HCT116 (cell line): ENCODE measurements at regions not wholly inside any gene's neighbourhood (a gene's known extent, or its start where the extent isn't known, plus 50 kb on each side); places are given as distances from the start of the nearest gene placed in this dataset.

Experiments
- ATAC-seq: fragments of 200-7000 bp; cut with Tn5 transposase; 2 replicates; pipeline ENCODE4 v1.9.1; 2020; ENCODE audit warnings: mild to moderate bottlenecking, moderate library complexity
- BruUV-seq: library from RNA; stranded (reverse); fragments of 400-500 nt; replicated peaks from 2 replicates; lab custom pipeline; 2021; lab: Mats Ljungman, UMichigan
- CTCF ChIA-PET: fragments of 300-600 bp; sonication (Branson Sonifier 250); formaldehyde crosslinking; loops from one replicate; lab custom pipeline; 2021; ENCODE audit warnings: antibody characterized with exemption; lab: Charles Lee
- POLR2A ChIA-PET: fragments of 300-600, 350-600 bp; sonication (Branson Sonifier 250); formaldehyde crosslinking; loops from one replicate; lab custom pipeline; 2021; ENCODE audit warnings: antibody characterized with exemption; lab: Charles Lee
- RAD21 ChIA-PET, 2 experiments: fragments of 300-600 bp; sonication (Branson Sonifier 250); formaldehyde crosslinking; loops; one replicate each; lab custom pipeline; 2023; ENCODE audit warnings: low total read pairs in 2 of 2; ENCODE audit not compliant: uncharacterized antibody in 2 of 2, unreplicated experiment in 2 of 2, low non-redundant PET in 1 of 2; lab: Charles Lee
- DNase-seq: peaks from one replicate; pipeline ENCODE4 v3.0.0-alpha.2; 2010; ENCODE audit warnings: low read depth, low spot score
- H2AFZ ChIP-seq: fragments of 200-600 bp; shearing (Covaris generic), sonication (generic); 2 replicates; pipeline ENCODE4 v1.6.1; 2017; ENCODE audit warnings: low read depth, mixed run types, mixed read lengths, antibody characterized with exemption, low read length; ENCODE audit not compliant: poor library complexity, severe bottlenecking
- H3K27ac ChIP-seq: 2 replicates; pipeline ENCODE4 v1.5.1; 2012; ENCODE audit warnings: low read depth, low read length
- H3K27me3 ChIP-seq: fragments of 200-600 bp; sonication (generic); 2 replicates; pipeline ENCODE4 v1.6.1; 2016; ENCODE audit warnings: mixed run types, low read length, mixed read lengths; ENCODE audit not compliant: insufficient read depth
- H3K36me3 ChIP-seq, 2 experiments: fragments of 200-500 bp in 1 of 2; fragments of 200-600 bp in 1 of 2; sonication (Bioruptor generic) in 1 of 2; sonication (generic) in 1 of 2; 2 replicates each; pipeline versions ENCODE4 v1.5.1 to v1.6.1; 2014 to 2016; ENCODE audit warnings: low read length in 2 of 2, inconsistent platforms in 1 of 2, mixed read lengths in 1 of 2, mixed run types in 1 of 2; ENCODE audit not compliant: insufficient read depth in 2 of 2, control insufficient read depth in 1 of 2
- H3K4me1 ChIP-seq, 2 experiments: fragments of 200-600 bp in 1 of 2; sonication (generic) in 1 of 2; 2 replicates each; pipeline versions ENCODE4 v1.5.1 to v1.6.1; 2012 to 2017; ENCODE audit warnings: low read length in 2 of 2, inconsistent platforms in 1 of 2, mild to moderate bottlenecking in 1 of 2, mixed read lengths in 1 of 2, mixed run types in 1 of 2, moderate library complexity in 1 of 2; ENCODE audit not compliant: insufficient read depth in 2 of 2, control insufficient read depth in 1 of 2
- H3K4me2 ChIP-seq: fragments of 200-600 bp; sonication (generic); 2 replicates; pipeline ENCODE4 v1.6.1; 2017; ENCODE audit warnings: mixed run types, low read length, mixed read lengths
- H3K4me3 ChIP-seq, 2 experiments: fragments of 200-600 bp in 1 of 2; sonication (generic) in 1 of 2; replicated peaks in 1 of 2; 2 replicates each; pipeline ENCODE4 v1.5.1; 2011 to 2016; ENCODE audit warnings: low read length in 2 of 2, control low read depth in 1 of 2, low read depth in 1 of 2, mild to moderate bottlenecking in 1 of 2, mixed read lengths in 1 of 2, mixed run types in 1 of 2
- H3K79me2 ChIP-seq: fragments of 200-600 bp; sonication (generic); 2 replicates; pipeline ENCODE4 v1.6.1; 2017; ENCODE audit warnings: mild to moderate bottlenecking, mixed run types, low read length, moderate library complexity, mixed read lengths; ENCODE audit not compliant: insufficient read depth
- H3K9ac ChIP-seq: fragments of 200-600 bp; sonication (generic); 2 replicates; pipeline ENCODE4 v1.6.1; 2016; ENCODE audit warnings: low read length, mixed read lengths
- H3K9me2 ChIP-seq: fragments of 200-600 bp; sonication (generic), shearing (Covaris generic); 2 replicates; pipeline ENCODE4 v1.6.1; 2017; ENCODE audit warnings: mixed run types, mild to moderate bottlenecking, moderate library complexity; ENCODE audit not compliant: insufficient read depth
- H3K9me3 ChIP-seq, 2 experiments: fragments of 200-500 bp in 1 of 2; fragments of 200-600 bp in 1 of 2; sonication (Bioruptor generic) in 1 of 2; sonication (generic) in 1 of 2; 2 replicates each; pipeline ENCODE4 v1.6.1; 2014 to 2017; ENCODE audit warnings: low read length in 2 of 2, mixed read lengths in 2 of 2, inconsistent platforms in 1 of 2, low read depth in 1 of 2, mild to moderate bottlenecking in 1 of 2, mixed run types in 1 of 2, moderate library complexity in 1 of 2; ENCODE audit not compliant: control insufficient read depth in 1 of 2, insufficient read depth in 1 of 2
- H4K20me1 ChIP-seq: fragments of 200-600 bp; sonication (generic), shearing (Covaris generic); 2 replicates; pipeline ENCODE4 v1.6.1; 2017; ENCODE audit warnings: mixed run types, mild to moderate bottlenecking, moderate library complexity; ENCODE audit not compliant: insufficient read depth
- ATF3 ChIP-seq: IDR thresholded peaks from 2 replicates; pipeline ENCODE4 v1.6.1; 2012
- CBX3 ChIP-seq: IDR thresholded peaks from 2 replicates; pipeline ENCODE4 v1.6.1; 2012; ENCODE audit warnings: low read depth
- ELF1 ChIP-seq: IDR thresholded peaks from 2 replicates; pipeline ENCODE4 v1.6.1; 2012; ENCODE audit warnings: low read depth, borderline replicate concordance
- EZH2 ChIP-seq: fragments of 200-600 bp; sonication (generic); IDR thresholded peaks from 2 replicates; pipeline ENCODE4 v1.6.1; 2017; ENCODE audit warnings: antibody characterized with exemption, mixed run types
- EZH2phosphoT487 ChIP-seq: fragments of 200-600 bp; IDR thresholded peaks from 2 replicates; pipeline ENCODE4 v1.6.1; 2018; ENCODE audit warnings: antibody characterized with exemption, borderline replicate concordance
- FOSL1 ChIP-seq: IDR thresholded peaks from 2 replicates; pipeline ENCODE4 v1.6.1; 2012; ENCODE audit warnings: low read depth
- JUND ChIP-seq: IDR thresholded peaks from 2 replicates; pipeline ENCODE4 v1.6.1; 2012
- POLR2A ChIP-seq: IDR thresholded peaks from 2 replicates; pipeline ENCODE4 v1.7.0; 2011; ENCODE audit warnings: borderline replicate concordance; ENCODE audit not compliant: insufficient read depth, insufficient read length; ENCODE audit errors: extremely low read depth
- POLR2AphosphoS5 ChIP-seq: IDR thresholded peaks from 2 replicates; pipeline ENCODE4 v1.6.1; 2011; ENCODE audit warnings: mild to moderate bottlenecking, low read depth, low read length, moderate library complexity
- SP1 ChIP-seq: IDR thresholded peaks from 2 replicates; pipeline ENCODE4 v1.6.1; 2012; ENCODE audit warnings: low read depth
- ZFX ChIP-seq: fragments of 450-650 bp; IDR thresholded peaks from 2 replicates; pipeline ENCODE4 v1.6.1; 2017
- ZNF274 ChIP-seq: fragments of 200-500 bp; sonication (Bioruptor generic); IDR thresholded peaks from 2 replicates; pipeline ENCODE4 v1.6.1; 2014; ENCODE audit warnings: mild to moderate bottlenecking, low read depth, low read length, inconsistent platforms
- intact Hi-C: fragments of 100-400 bp; cut with micrococcal nuclease; formaldehyde crosslinking; loops from 2 replicates; pipeline ENCODE4 v1.10.0; 2022
- TF ChIP-seq, protein P1 (sequence below), 3 experiments: fragments of 200-600 bp in 1 of 3; sonication (generic) in 1 of 3; IDR thresholded peaks in 2 of 3; conservative IDR thresholded peaks in 1 of 3; 2 replicates each; pipeline ENCODE4 v1.5.1; 2012 to 2017; ENCODE audit warnings: low read depth in 2 of 3, low read length in 2 of 3, antibody characterized with exemption in 1 of 3, borderline replicate concordance in 1 of 3, control low read depth in 1 of 3, mild to moderate bottlenecking in 1 of 3, mixed read lengths in 1 of 3, mixed run types in 1 of 3, moderate library complexity in 1 of 3; ENCODE audit not compliant: insufficient read depth in 1 of 3
- TF ChIP-seq, protein P2 (sequence below): IDR thresholded peaks from 2 replicates; pipeline ENCODE4 v1.6.1; 2012; ENCODE audit warnings: low read depth
- TF ChIP-seq, protein P3 (sequence below): IDR thresholded peaks from 2 replicates; pipeline ENCODE4 v1.6.1; 2011; ENCODE audit warnings: mild to moderate bottlenecking, low read length, moderate library complexity; ENCODE audit not compliant: insufficient replicate concordance; ENCODE audit errors: extremely low read depth

GRCh38 chr10:123527151-123527550 lies 139.0 kb upstream of the GPR26 start (continued):
- TF ChIP-seq, protein P1, sequence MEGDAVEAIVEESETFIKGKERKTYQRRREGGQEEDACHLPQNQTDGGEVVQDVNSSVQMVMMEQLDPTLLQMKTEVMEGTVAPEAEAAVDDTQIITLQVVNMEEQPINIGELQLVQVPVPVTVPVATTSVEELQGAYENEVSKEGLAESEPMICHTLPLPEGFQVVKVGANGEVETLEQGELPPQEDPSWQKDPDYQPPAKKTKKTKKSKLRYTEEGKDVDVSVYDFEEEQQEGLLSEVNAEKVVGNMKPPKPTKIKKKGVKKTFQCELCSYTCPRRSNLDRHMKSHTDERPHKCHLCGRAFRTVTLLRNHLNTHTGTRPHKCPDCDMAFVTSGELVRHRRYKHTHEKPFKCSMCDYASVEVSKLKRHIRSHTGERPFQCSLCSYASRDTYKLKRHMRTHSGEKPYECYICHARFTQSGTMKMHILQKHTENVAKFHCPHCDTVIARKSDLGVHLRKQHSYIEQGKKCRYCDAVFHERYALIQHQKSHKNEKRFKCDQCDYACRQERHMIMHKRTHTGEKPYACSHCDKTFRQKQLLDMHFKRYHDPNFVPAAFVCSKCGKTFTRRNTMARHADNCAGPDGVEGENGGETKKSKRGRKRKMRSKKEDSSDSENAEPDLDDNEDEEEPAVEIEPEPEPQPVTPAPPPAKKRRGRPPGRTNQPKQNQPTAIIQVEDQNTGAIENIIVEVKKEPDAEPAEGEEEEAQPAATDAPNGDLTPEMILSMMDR (IDR thresholded peaks at IDR 0.05 in 2 of 3, conservative IDR thresholded peaks at IDR 0.05 in 1 of 3; ENCODE audit: borderline replicate concordance in 1 of 3, insufficient read depth in 1 of 3, low read depth in 2 of 3, low read length in 2 of 3), result no peak
- TF ChIP-seq, protein P2, sequence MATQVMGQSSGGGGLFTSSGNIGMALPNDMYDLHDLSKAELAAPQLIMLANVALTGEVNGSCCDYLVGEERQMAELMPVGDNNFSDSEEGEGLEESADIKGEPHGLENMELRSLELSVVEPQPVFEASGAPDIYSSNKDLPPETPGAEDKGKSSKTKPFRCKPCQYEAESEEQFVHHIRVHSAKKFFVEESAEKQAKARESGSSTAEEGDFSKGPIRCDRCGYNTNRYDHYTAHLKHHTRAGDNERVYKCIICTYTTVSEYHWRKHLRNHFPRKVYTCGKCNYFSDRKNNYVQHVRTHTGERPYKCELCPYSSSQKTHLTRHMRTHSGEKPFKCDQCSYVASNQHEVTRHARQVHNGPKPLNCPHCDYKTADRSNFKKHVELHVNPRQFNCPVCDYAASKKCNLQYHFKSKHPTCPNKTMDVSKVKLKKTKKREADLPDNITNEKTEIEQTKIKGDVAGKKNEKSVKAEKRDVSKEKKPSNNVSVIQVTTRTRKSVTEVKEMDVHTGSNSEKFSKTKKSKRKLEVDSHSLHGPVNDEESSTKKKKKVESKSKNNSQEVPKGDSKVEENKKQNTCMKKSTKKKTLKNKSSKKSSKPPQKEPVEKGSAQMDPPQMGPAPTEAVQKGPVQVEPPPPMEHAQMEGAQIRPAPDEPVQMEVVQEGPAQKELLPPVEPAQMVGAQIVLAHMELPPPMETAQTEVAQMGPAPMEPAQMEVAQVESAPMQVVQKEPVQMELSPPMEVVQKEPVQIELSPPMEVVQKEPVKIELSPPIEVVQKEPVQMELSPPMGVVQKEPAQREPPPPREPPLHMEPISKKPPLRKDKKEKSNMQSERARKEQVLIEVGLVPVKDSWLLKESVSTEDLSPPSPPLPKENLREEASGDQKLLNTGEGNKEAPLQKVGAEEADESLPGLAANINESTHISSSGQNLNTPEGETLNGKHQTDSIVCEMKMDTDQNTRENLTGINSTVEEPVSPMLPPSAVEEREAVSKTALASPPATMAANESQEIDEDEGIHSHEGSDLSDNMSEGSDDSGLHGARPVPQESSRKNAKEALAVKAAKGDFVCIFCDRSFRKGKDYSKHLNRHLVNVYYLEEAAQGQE, result no peak
- no peak for TF ChIP-seq ZNF274

GRCh38 chr10:123529146-123529760 lies 136.9 kb upstream of the GPR26 start:
- H3K36me3 ChIP-seq, result no peaks in the 10 kb centered on the region
- H3K4me1 ChIP-seq, result no peaks in the 10 kb centered on the region
- no peak overlapping the region for H3K4me2 ChIP-seq
- no peaks in the 10 kb centered on the region for H4K20me1 ChIP-seq
- POLR2A ChIA-PET, result no interaction called here
- BruUV-seq, result no TSS peak
- 0 out of 2 replicates have a peak, but pooled peaks cover 13% of the 10 kb centered on the region for H3K27me3 ChIP-seq
- RAD21 ChIA-PET, result no interaction called here
- DNase-seq (no peak), ATAC-seq (no peak)
- H3K79me2 ChIP-seq, result no peaks in the 10 kb centered on the region
- no peak overlapping the region for H3K27ac ChIP-seq
- CTCF ChIA-PET, result no interaction called here
- no peak overlapping the region for H3K4me3 ChIP-seq
- H3K9ac ChIP-seq, result no peak overlapping the region
- intact Hi-C loops, result no loop called here
- no peaks in the 10 kb centered on the region for H3K9me2 ChIP-seq
- H3K9me3 ChIP-seq, result no peaks in the 10 kb centered on the region
- no peak overlapping the region for H2AFZ ChIP-seq
- TF ChIP-seq POLR2AphosphoS5 (no peak), EZH2phosphoT487 (no peak), SP1 (no peak), POLR2A (no peak), CBX3 (no peak), FOSL1 (no peak), JUND (no peak), EZH2 (no peak), ELF1 (no peak), ZFX (no peak), ATF3 (no peak)
- TF ChIP-seq, protein P1 (IDR thresholded peaks at IDR 0.05 in 2 of 3, conservative IDR thresholded peaks at IDR 0.05 in 1 of 3; ENCODE audit: borderline replicate concordance in 1 of 3, insufficient read depth in 1 of 3, low read depth in 2 of 3, low read length in 2 of 3), result no peak
- TF ChIP-seq, protein P3, sequence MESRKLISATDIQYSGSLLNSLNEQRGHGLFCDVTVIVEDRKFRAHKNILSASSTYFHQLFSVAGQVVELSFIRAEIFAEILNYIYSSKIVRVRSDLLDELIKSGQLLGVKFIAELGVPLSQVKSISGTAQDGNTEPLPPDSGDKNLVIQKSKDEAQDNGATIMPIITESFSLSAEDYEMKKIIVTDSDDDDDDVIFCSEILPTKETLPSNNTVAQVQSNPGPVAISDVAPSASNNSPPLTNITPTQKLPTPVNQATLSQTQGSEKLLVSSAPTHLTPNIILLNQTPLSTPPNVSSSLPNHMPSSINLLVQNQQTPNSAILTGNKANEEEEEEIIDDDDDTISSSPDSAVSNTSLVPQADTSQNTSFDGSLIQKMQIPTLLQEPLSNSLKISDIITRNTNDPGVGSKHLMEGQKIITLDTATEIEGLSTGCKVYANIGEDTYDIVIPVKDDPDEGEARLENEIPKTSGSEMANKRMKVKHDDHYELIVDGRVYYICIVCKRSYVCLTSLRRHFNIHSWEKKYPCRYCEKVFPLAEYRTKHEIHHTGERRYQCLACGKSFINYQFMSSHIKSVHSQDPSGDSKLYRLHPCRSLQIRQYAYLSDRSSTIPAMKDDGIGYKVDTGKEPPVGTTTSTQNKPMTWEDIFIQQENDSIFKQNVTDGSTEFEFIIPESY, result no peak
